Neuron (in vitro differentiated cells): ENCODE measurements at regions not wholly inside any gene's neighbourhood (a gene's known extent, or its start where the extent isn't known, plus 50 kb on each side); places are given as distances from the start of the nearest gene placed in this dataset.
"Not testable (repeated sequence)": the region's sequence is repeated elsewhere in the genome, so short reads cannot be mapped to it uniquely, and the experiment has no call there.

ENCODE experiments used
- H2AFZ ChIP-seq: one replicate; pipeline ENCODE4 v1.6.1; 2013; ENCODE audit warnings: low read depth, mild to moderate bottlenecking, inconsistent platforms, low read length, moderate library complexity
- H3K27me3 ChIP-seq: one replicate; pipeline ENCODE4 v1.6.1; 2013; ENCODE audit warnings: low read length; ENCODE audit not compliant: insufficient read depth
- H3K36me3 ChIP-seq: one replicate; pipeline ENCODE4 v1.6.1; 2013; ENCODE audit warnings: low read length; ENCODE audit not compliant: insufficient read depth
- H3K4me1 ChIP-seq: one replicate; pipeline ENCODE4 v1.6.1; 2013; ENCODE audit warnings: low read length; ENCODE audit not compliant: insufficient read depth
- H3K4me3 ChIP-seq: 2 replicates; pipeline ENCODE4 v1.5.1; 2013; ENCODE audit warnings: mild to moderate bottlenecking, low read length, moderate library complexity
- H3K9me3 ChIP-seq: one replicate; pipeline ENCODE4 v1.6.1; 2013; ENCODE audit warnings: low read length

DNA sequence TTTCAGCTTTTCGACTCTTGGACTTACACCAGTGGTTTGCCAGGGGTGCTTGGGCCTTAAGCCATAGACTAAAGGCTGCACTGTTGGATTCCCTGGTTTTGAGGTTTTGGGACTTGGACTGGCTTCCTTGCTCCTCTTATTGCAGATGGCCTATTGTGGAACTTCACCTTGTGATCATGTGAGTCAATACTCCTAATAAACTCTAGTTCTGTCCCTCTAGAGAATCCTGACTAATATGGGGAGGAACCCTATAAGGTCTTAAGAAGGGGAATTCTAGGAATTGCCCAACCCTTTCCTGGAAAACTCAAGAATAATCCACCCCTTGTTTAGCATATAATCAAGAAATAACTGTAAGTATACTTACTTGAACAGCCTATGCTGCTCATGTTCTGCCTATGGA lies 491.8 kb downstream of the TMEM135 start:
- H3K9me3 ChIP-seq = no peaks in the 10 kb centered on the region
- H3K4me3 ChIP-seq = no peak overlapping the region
- H2AFZ ChIP-seq = no peak overlapping the region
- no peaks in the 10 kb centered on the region for H3K4me1 ChIP-seq
- no peaks in the 10 kb centered on the region for H3K36me3 ChIP-seq
- no peaks in the 10 kb centered on the region for H3K27me3 ChIP-seq

DNA sequence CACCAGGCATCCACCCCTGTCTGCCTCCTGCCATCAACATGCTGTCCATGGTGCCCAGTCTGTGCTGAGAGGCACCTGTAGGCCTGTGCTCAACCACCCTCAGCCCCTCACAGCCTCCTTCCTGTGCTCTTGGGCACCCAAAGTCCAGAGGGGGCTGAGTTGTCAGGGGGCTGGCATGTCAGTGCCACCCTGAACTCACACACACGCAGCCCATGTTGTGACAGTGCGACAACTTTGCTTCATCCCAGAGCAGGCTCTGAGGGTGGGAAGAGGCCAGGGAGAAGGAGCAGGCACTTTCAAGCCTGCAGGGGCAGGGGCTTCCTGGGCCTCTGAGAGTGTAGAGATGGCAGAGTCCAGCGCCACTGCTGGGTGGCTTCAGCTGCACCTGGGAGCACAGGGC lies 491.0 kb downstream of the TMEM135 start:
- H3K27me3 ChIP-seq = no peaks in the 10 kb centered on the region
- no peak overlapping the region for H3K4me3 ChIP-seq
- no peaks in the 10 kb centered on the region for H3K9me3 ChIP-seq

DNA sequence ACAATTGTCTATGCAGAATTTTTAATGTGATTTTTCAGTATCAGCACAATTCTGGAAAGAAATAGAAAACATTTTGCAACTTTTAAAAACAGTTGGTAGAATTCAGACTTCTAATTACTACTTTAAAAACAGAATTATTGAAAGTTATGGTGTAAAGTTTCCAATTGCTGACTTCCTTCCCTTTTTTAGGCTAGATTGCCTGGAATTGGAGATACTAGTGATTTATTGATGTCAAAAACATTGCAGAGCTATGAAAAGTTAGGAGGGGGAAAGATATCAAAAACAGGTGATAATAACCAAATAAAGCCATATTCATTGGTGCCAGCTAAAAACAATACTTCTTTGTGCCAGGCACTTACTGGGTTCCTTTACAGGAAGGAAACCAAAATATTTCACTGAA lies 485.5 kb downstream of the TMEM135 start:
- H3K27me3 ChIP-seq = no peaks in the 10 kb centered on the region
- H3K36me3 ChIP-seq = no peaks in the 10 kb centered on the region
- H2AFZ ChIP-seq = no peak overlapping the region
- no peaks in the 10 kb centered on the region for H3K9me3 ChIP-seq
- H3K4me1 ChIP-seq = no peaks in the 10 kb centered on the region
- no peak overlapping the region for H3K4me3 ChIP-seq

More for the DNA sequence above, 491.0 kb downstream of the TMEM135 start:
- no peaks in the 10 kb centered on the region for H3K36me3 ChIP-seq
- H2AFZ ChIP-seq = no peak overlapping the region
- no peaks in the 10 kb centered on the region for H3K4me1 ChIP-seq

DNA sequence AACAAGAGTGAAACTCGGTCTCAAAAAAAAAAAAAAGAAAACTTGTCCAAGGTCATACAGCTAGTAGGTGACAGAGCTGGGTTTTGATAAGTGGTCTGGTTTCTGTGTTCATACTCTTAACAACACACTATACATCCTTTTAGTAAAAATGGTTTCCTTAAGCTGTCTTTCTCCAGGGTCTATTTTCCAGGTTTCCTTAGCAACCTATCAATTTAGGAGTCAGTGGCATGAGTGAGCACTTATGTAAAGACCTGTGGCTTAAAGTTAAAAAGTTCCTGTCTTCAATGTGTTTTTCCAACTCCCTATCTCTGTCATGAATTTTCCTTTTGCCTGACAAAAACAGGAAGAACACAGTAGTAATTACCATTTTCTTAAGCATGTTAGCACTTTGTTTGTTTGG lies 480.5 kb downstream of the TMEM135 start:
- Histone ChIP-seq H3K36me3 (no peaks in the 10 kb centered on the region), H3K4me3 (no peak overlapping the region), H3K27me3 (no peaks in the 10 kb centered on the region), H3K9me3 (no peaks in the 10 kb centered on the region), H2AFZ (no peak overlapping the region), H3K4me1 (no peaks in the 10 kb centered on the region)

DNA sequence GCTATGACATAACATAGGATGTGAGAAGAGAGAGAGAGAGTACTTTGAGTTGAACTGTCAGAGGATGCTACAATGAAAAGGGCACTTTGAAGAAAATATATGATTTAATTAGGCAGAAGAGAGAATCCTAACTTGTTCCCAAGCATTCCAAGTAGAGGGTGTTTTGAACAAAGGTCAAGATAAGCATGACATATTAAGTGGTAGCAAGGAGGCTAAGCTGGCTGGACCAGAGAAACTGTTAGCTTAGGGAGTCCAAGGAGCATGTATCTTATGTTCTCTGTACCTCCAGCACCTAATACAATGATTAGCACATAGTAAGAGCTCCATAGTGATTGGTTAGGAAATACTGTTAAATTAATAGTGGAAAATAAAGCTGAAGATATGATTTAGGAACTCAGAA lies 479.6 kb downstream of the TMEM135 start:
- Histone ChIP-seq H3K4me3 (no peak overlapping the region), H3K9me3 (no peaks in the 10 kb centered on the region), H3K36me3 (no peaks in the 10 kb centered on the region), H2AFZ (no peak overlapping the region), H3K4me1 (no peaks in the 10 kb centered on the region), H3K27me3 (no peaks in the 10 kb centered on the region)

DNA sequence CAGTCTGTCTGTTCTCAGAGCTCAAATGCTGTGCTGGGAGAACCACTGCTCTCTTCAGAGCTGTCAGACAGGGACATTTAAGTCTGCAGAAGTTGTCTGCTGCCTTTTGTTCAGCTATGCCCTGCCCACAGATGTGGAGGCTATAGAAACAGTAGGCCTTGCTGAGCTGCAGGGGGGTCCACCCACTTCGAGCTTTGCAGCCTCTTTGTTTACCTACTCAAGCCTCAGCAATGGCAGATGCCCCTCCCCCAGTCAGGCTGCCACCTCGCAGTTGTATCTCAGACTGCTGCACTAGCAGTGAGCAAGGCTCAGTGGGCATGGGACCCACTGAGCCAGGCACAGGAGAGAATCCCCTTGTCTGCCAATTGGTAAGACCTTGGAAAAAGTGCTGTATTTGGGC lies 470.0 kb downstream of the TMEM135 start:
- H3K27me3 ChIP-seq, H3K4me1 ChIP-seq: not testable (repeated sequence)

DNA sequence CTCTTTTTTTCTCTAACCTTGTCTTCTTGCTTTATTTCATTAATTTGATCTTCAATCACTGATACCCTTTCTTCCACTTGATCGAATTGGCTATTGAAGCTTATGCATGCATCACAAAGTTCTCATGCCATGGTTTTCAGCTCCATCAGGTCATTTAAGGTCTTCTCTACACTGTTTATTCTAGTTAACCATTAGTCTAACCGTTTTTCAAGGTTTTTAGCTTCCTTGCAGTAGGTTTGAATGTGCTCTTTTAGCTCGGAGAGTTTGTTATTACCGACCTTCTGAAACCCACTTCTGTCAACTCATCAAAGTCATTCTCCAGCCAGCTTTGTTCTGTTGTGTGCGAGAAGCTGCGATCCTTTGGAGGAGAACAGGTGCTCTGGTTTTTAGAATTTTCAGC lies 469.2 kb downstream of the TMEM135 start:
- H3K4me1 ChIP-seq, H3K27me3 ChIP-seq, H3K9me3 ChIP-seq, H3K36me3 ChIP-seq, H2AFZ ChIP-seq, H3K4me3 ChIP-seq: not testable (repeated sequence)

More for the DNA sequence above, 470.0 kb downstream of the TMEM135 start:
- not testable (repeated sequence) for H3K9me3 ChIP-seq, H3K4me3 ChIP-seq, H2AFZ ChIP-seq, H3K36me3 ChIP-seq

DNA sequence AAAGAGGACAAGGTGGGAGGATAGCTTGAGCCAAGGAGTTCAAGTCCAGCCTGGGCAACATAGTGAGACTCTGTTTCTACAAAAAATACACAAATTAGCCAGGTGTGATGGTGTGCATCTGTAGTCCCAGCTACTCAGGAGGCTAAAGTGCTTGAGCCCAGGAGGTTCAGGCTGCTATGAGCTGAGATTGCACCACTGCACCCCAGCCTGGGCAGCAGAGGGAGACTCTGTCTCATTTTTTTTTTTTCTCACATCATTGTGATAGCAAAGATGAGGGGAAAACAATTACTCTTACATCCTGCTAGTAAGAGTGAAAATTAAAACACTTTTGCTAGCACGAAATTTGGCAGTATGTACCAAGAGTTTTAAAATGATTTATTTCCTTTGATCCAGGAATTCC lies 463.7 kb downstream of the TMEM135 start:
- Histone ChIP-seq H3K4me3 (no peak overlapping the region), H3K36me3 (no peaks in the 10 kb centered on the region), H3K9me3 (no peaks in the 10 kb centered on the region), H3K27me3 (no peaks in the 10 kb centered on the region), H2AFZ (no peak overlapping the region), H3K4me1 (no peaks in the 10 kb centered on the region)

DNA sequence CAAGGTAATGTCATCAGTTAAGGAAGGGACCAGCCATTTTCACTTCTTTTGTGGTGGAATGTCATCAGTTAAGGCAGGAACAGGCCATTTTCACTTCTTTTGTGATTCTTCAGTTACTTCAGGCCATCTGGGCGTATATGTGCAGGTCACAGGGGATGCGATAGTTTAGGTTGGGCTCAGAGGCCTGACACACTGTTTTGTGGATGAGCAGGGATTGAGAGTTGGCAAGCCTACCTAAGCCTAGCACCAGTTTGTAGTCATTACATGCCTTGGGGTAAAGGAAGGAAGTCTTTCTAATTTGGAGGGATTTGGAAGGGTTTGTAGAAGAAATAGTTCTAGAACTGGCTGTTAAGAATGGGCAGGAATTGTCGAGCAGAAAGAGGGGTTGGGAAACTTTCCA lies 457.2 kb downstream of the TMEM135 start:
- H3K4me3 ChIP-seq, H3K9me3 ChIP-seq, H3K27me3 ChIP-seq, H2AFZ ChIP-seq, H3K4me1 ChIP-seq, H3K36me3 ChIP-seq: not testable (repeated sequence)

- not testable (repeated sequence) for H2AFZ ChIP-seq, H3K9me3 ChIP-seq, H3K4me3 ChIP-seq, H3K27me3 ChIP-seq, H3K36me3 ChIP-seq, H3K4me1 ChIP-seq
Observed at GRCh38 chr11:87494026-87494425, 456.3 kb downstream of the TMEM135 start.

DNA sequence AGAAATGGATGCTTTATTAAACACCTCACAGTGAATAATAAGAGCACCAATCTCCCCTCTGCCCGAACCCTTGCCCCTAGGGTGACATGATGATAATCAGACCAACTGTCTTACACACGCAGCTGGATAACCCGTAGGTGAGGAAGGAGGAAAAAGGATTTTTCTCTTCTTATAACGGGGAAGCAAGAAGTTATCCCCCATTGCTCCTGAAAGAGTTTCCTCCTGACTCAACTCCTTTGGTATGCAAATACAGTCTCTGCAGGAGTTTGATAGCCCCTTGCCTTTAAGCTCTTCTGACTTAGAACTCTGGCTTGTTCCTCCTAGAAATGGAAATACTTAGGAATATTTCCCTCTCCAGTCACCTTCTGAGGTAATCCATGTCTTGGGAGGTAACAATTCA lies 455.8 kb downstream of the TMEM135 start:
- Histone ChIP-seq H3K27me3 (no peaks in the 10 kb centered on the region), H3K4me1 (peaks cover 2% of the 10 kb centered on the region), H3K9me3 (no peaks in the 10 kb centered on the region), H2AFZ (no peak overlapping the region), H3K36me3 (no peaks in the 10 kb centered on the region), H3K4me3 (no peak overlapping the region)

DNA sequence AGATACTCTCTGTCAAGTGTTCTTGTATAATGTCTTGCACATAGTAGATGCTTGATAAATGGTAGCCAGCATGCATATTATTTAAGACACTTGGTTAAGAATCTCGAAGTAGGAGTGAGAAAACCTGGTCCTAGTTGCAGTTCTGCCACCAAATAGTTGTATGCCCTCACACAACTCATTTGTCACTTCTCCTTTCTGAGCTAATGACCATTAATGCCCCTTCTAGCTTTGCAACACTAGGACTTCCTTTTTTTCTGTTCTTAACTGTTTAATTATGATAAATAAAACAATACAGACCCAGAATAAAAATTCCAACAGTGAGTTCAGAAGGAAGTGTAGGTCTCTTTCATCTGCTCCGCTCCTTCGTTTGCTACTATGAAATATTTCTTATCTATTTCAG lies 453.6 kb downstream of the TMEM135 start:
- no peaks in the 10 kb centered on the region for H3K9me3 ChIP-seq

DNA sequence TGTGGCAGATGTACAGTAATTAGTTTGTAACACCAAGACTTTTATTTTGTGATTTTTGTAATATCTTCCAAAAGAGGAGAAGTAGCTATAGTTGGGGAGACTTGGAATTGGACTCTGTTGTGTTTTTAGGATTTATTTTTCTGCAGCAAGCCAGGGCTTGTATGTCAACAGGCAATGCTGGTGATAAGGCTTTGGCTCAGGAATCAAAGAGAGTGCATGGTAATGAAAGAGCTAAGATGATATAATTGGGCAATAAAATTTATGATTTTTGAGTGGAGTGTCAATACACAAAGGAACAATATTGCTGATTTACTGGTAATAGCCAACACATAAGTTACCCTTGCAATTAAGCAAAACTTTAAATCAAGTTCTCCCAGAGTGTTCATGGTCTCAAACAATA lies 452.9 kb downstream of the TMEM135 start:
- Histone ChIP-seq H3K27me3 (no peaks in the 10 kb centered on the region), H3K36me3 (no peaks in the 10 kb centered on the region), H2AFZ (no peak overlapping the region), H3K9me3 (no peaks in the 10 kb centered on the region), H3K4me3 (no peak overlapping the region), H3K4me1 (peaks cover 2% of the 10 kb centered on the region)

More for the DNA sequence above, 453.6 kb downstream of the TMEM135 start:
- H2AFZ ChIP-seq = no peak overlapping the region
- H3K4me3 ChIP-seq = no peak overlapping the region
- H3K27me3 ChIP-seq = no peaks in the 10 kb centered on the region
- H3K4me1 ChIP-seq = peaks cover 2% of the 10 kb centered on the region
- no peaks in the 10 kb centered on the region for H3K36me3 ChIP-seq

GRCh38 chr11:87484566-87484965 lies 446.8 kb downstream of the TMEM135 start:
- Histone ChIP-seq H3K4me3 (no peak overlapping the region), H3K27me3 (no peaks in the 10 kb centered on the region), H3K9me3 (no peaks in the 10 kb centered on the region), H3K4me1 (no peaks in the 10 kb centered on the region), H3K36me3 (no peaks in the 10 kb centered on the region), H2AFZ (no peak overlapping the region)
